Kidney epithelial cell (primary cell): ENCODE measurements at regions not wholly inside any gene's neighbourhood (a gene's known extent, or its start where the extent isn't known, plus 50 kb on each side); places are given as distances from the start of the nearest gene placed in this dataset.
"Not testable (repeated sequence)": the region's sequence is repeated elsewhere in the genome, so short reads cannot be mapped to it uniquely, and the experiment has no call there.

ENCODE experiments used
- DNase-seq: peaks from one replicate; pipeline ENCODE4 v3.0.0-alpha.2; 2010; ENCODE audit warnings: low read depth
- H3K27me3 ChIP-seq: 2 replicates; pipeline ENCODE4 v1.6.0; 2011; ENCODE audit warnings: low read length; ENCODE audit not compliant: control insufficient read depth, insufficient read depth
- H3K36me3 ChIP-seq: 2 replicates; pipeline ENCODE4 v1.5.1; 2011; ENCODE audit warnings: low read length; ENCODE audit not compliant: control insufficient read depth, insufficient read depth
- H3K4me3 ChIP-seq: 2 replicates; pipeline ENCODE4 v1.5.1; 2011; ENCODE audit warnings: low read depth, mild to moderate bottlenecking, control low read depth, low read length
- CTCF ChIP-seq: IDR thresholded peaks from 2 replicates; pipeline ENCODE4 v1.5.1; 2011; ENCODE audit warnings: mild to moderate bottlenecking, moderate library complexity, low read length, control low read depth, inconsistent platforms; ENCODE audit not compliant: insufficient read depth, poor library complexity, severe bottlenecking

DNA sequence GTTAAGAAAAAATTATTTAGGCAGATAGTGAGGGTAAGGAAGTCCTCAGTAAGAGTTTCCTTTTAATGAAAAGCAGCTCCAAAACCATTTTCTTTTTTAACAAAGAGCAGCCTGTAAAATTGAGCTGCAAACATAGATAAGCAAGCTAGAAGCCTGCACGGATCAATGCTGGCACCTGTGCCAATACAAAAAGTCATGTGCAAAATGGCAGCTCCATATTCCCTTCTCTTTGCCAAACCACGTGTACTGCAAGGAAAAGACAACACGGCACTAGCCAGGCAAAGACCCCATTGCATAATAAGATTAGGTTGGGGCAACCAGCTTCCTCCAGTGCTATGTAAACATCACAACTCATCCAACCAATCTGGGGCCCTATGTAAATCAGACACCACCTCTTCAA is 268.4 kb upstream of the INTU start:
- H3K27me3 ChIP-seq, result no peaks in the 10 kb centered on the region
- no peak overlapping the region for H3K4me3 ChIP-seq
- DNase-seq, result no peak
- no peaks in the 10 kb centered on the region for H3K36me3 ChIP-seq
- TF ChIP-seq CTCF, result no peak

GRCh38 chr4:127364911-127365310 is 267.8 kb upstream of the INTU start:
- H3K4me3 ChIP-seq, result no peak overlapping the region
- no peaks in the 10 kb centered on the region for H3K36me3 ChIP-seq
- no peaks in the 10 kb centered on the region for H3K27me3 ChIP-seq
- no peak for DNase-seq
- no peak for TF ChIP-seq CTCF

DNA sequence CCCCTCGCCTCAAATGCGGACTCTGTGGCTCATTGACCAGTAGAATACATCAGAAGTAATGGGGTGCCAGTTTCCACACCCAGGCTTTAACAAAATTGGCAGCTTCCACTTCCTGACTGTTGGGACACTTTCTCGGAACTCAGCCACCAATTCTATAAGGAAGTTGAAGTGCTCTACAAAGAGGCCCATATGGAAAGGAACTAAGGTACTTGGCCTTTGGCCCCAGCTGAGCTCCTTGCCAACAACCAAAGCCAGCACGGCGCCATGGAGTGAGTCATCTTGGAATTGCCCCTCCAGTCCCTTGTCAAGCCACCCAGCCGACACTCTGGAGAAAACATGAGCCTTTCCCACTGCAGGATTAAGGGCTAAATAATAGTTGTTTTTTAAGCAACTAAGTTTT is 262.2 kb upstream of the INTU start:
- Histone ChIP-seq H3K4me3 (no peak overlapping the region), H3K27me3 (no peaks in the 10 kb centered on the region), H3K36me3 (no peaks in the 10 kb centered on the region)
- no peak for DNase-seq
- TF ChIP-seq CTCF, result no peak

DNA sequence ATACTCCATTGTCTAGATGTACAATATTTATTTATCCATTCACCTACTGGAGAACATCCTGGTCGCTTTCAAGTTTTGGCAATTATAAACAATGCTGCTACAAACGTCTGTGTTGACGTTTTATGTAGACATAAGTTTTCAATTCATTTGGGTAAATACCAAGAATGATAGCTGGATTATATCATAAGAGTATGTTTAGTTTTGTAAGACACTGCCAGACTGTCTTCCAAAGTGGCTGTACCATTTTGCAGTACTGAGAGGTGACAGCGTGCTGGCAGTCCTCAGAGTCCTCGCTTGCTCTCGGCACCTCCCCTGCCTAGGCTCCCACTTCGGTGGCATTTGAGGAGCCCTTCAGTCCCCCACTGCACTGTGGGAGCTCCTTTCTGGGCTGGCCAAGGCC is 253.3 kb upstream of the INTU start:
- DNase-seq, result no peak
- no peak overlapping the region for H3K4me3 ChIP-seq
- no peaks in the 10 kb centered on the region for H3K36me3 ChIP-seq
- H3K27me3 ChIP-seq, result no peaks in the 10 kb centered on the region
- no peak for TF ChIP-seq CTCF

DNA sequence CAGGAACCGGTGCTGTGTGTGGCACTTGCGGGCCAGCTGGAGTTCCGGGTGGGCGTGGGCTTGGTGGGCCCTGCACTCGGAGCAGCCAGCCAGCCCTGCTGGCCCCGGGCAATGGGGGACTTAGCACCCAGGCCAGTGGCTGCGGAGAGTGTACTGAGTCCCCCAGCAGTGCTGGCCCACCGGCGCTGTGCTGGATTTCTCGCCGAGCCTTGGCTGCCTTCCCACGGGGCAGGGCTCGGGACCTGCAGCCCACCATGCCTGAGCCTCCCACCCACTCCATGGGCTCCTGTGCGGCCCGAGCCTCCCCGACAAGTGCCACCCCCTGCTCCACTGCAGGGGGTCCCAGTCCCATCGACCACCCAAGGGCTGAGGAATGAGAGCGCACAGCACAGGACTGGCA is 252.8 kb upstream of the INTU start:
- not testable (repeated sequence) for DNase-seq, H3K27me3 ChIP-seq, H3K4me3 ChIP-seq, H3K36me3 ChIP-seq

GRCh38 chr4:127383666-127384065 is 249.1 kb upstream of the INTU start:
- Histone ChIP-seq H3K4me3 (no peak overlapping the region), H3K36me3 (no peaks in the 10 kb centered on the region)

More at GRCh38 chr4:127383666-127384065, 249.1 kb upstream of the INTU start:
- TF ChIP-seq CTCF, result no peak
- no peak for DNase-seq
- H3K27me3 ChIP-seq, result no peaks in the 10 kb centered on the region
